HL-60/S4 treated with phorbol 12-myristate 13-acetate at 8.2 ng/mL for 4 days and 3 days (cell line): ENCODE measurements at regions not wholly inside any gene's neighbourhood (a gene's known extent, or its start where the extent isn't known, plus 50 kb on each side); places are given as distances from the start of the nearest gene placed in this dataset.

ENCODE experiments used
- in situ Hi-C: fragments of 300-500 bp; cut with MboI; formaldehyde crosslinking; loops from 2 replicates; pipeline ENCODE4 v1.15.0; 2022; ENCODE audit warnings: low sequenced_read_pairs

- in situ Hi-C loops = no loop called here
Measured at GRCh38 chr19:30622276-30622675, 250.1 kb downstream of the ZNF536 start.

DNA sequence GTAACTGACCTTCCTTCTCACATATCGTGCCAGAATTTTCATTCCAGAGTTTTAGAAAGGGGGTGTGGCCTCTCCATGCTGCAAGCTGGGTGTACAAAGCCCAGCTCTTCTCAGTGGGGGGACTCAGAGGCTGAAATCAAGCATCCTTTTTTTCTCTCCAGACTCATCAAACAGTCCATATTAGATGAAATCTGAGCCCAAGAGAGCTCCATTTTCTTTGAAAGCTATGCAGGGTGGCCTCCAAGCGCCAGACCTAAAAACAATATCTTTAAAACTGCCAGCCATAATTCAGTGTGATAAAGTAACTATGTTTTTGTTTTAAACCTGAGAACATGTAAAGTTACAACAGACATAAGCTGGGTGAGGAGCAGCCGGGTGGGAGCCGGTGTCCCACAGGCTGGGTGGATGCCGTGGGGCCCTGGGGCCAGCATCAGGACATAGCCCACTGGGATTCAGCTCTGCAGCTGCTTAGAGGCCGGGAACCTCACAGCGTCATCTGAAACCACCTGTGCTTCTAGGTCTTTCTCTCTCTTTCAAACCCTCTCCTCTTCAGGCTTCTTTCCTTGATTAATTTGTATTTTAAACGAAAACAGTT, 249.2 kb downstream of the ZNF536 start:
- in situ Hi-C loops = no loop called here

- in situ Hi-C loops = no loop called here
Measured at GRCh38 chr19:30620354-30620753, 248.2 kb downstream of the ZNF536 start.

- in situ Hi-C loops = no loop called here
Measured at GRCh38 chr19:30609656-30610270, 237.6 kb downstream of the ZNF536 start.

DNA sequence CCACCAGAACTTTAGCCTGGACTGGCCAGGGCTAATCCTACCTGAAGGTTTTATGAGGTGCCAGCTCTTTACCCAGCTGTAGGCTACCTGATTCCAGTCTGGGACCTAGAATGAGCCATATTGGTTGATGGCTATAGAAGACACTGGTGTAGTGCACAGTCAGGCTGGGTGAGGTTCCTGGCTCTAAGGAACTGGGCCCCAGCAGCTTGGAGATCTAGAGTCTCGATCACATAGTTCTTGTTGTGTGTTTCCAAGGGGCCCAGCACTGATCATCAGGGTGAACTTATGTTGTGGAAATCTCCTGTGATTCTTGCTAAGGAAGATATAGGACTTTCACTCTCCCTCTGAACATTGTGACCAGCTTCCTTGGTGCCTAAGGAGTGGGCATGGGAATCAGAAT, 236.3 kb downstream of the ZNF536 start:
- in situ Hi-C loops = no loop called here
